Peyer's patch (tissue), 4 donors: ENCODE measurements at regions not wholly inside any gene's neighbourhood (a gene's known extent, or its start where the extent isn't known, plus 50 kb on each side); places are given as distances from the start of the nearest gene placed in this dataset.

Experiments
- POLR2A ChIP-seq, 2 donors: fragments of 450-650 bp; IDR thresholded peaks; one replicate each; pipeline ENCODE4 v1.5.1; 2017; ENCODE audit warnings: antibody characterized with exemption in 2 of 2, mild to moderate bottlenecking in 2 of 2, moderate library complexity in 2 of 2
- TF ChIP-seq, protein P1 (sequence below), 6 experiments: fragments of 450-650 bp in 4 of 6; fragments of 200-600 bp in 2 of 6; sonication (generic) in 1 of 6; IDR thresholded peaks; one replicate each; pipeline ENCODE4 v1.5.1; 2017 to 2019; ENCODE audit warnings: antibody characterized with exemption in 6 of 6, mild to moderate bottlenecking in 3 of 6, moderate library complexity in 1 of 6

DNA sequence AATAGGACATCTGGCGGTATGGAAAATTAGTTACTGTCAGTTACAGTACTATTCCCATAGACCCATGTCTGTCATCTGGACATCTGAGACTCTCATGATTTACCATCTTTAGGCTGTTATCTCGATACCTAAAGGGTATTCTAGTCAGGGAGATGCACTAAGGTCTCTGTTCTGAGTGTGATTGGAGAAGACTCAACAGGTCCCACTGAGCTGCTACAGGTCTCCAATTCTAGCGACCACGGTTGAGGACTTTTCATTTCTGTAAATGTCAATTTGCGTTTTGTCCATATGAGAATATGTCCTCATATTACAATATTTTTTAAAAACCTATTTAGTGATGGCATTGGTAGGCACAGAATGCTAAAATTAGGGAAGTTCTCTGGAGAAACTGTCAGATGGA lies 1160.2 kb downstream of the TMEM121 start:
- TF ChIP-seq, protein P1, sequence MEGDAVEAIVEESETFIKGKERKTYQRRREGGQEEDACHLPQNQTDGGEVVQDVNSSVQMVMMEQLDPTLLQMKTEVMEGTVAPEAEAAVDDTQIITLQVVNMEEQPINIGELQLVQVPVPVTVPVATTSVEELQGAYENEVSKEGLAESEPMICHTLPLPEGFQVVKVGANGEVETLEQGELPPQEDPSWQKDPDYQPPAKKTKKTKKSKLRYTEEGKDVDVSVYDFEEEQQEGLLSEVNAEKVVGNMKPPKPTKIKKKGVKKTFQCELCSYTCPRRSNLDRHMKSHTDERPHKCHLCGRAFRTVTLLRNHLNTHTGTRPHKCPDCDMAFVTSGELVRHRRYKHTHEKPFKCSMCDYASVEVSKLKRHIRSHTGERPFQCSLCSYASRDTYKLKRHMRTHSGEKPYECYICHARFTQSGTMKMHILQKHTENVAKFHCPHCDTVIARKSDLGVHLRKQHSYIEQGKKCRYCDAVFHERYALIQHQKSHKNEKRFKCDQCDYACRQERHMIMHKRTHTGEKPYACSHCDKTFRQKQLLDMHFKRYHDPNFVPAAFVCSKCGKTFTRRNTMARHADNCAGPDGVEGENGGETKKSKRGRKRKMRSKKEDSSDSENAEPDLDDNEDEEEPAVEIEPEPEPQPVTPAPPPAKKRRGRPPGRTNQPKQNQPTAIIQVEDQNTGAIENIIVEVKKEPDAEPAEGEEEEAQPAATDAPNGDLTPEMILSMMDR (IDR thresholded peaks at IDR 0.05): no peak
- no peak for TF ChIP-seq POLR2A (IDR thresholded peaks at IDR 0.05)
